HEK293T (cell line): ENCODE measurements at regions not wholly inside any gene's neighbourhood (a gene's known extent, or its start where the extent isn't known, plus 50 kb on each side); places are given as distances from the start of the nearest gene placed in this dataset.
"Not testable (repeated sequence)": the region's sequence is repeated elsewhere in the genome, so short reads cannot be mapped to it uniquely, and the experiment has no call there.

Source experiments
- CTCF ChIA-PET: fragments of 350-600 bp; formaldehyde crosslinking; extraction: SDS; loops from one replicate; lab custom pipeline; 2021; ENCODE audit warnings: antibody characterized with exemption, inconsistent platforms; lab: Yijun Ruan, JAX
- POLR2A ChIA-PET: fragments of 350-600 bp; formaldehyde crosslinking; extraction: SDS; loops from one replicate; lab custom pipeline; 2020; ENCODE audit warnings: antibody characterized with exemption, inconsistent platforms; lab: Yijun Ruan, JAX
- DNase-seq: peaks from one replicate; pipeline ENCODE4 v3.0.0; 2012; ENCODE audit warnings: mixed read lengths; ENCODE audit errors: extremely low spot score

- DNase-seq, CTCF ChIA-PET, POLR2A ChIA-PET: not testable (repeated sequence)
Observed at GRCh38 chr11:3519841-3520240, 122.0 kb downstream of the ART5 start.

GRCh38 chr11:3516934-3517567 is 124.7 kb downstream of the ART5 start:
- CTCF ChIA-PET: not testable (repeated sequence)

GRCh38 chr11:3516345-3516933 is 125.4 kb downstream of the ART5 start:
- POLR2A ChIA-PET, CTCF ChIA-PET, DNase-seq: not testable (repeated sequence)

More at GRCh38 chr11:3516934-3517567, 124.7 kb downstream of the ART5 start:
- DNase-seq, POLR2A ChIA-PET: not testable (repeated sequence)

- CTCF ChIA-PET, POLR2A ChIA-PET, DNase-seq: not testable (repeated sequence)
Observed at GRCh38 chr11:3514635-3515424, 127.0 kb downstream of the ART5 start.

- CTCF ChIA-PET, DNase-seq, POLR2A ChIA-PET: not testable (repeated sequence)
Observed at GRCh38 chr11:3513311-3513710, 128.5 kb downstream of the ART5 start.

- CTCF ChIA-PET, POLR2A ChIA-PET, DNase-seq: not testable (repeated sequence)
Observed at GRCh38 chr11:3512751-3513150, 129.0 kb downstream of the ART5 start.

- CTCF ChIA-PET, POLR2A ChIA-PET, DNase-seq: not testable (repeated sequence)
Observed at GRCh38 chr11:3512133-3512703, 129.6 kb downstream of the ART5 start.

GRCh38 chr11:3511416-3512132 is 130.2 kb downstream of the ART5 start:
- DNase-seq, POLR2A ChIA-PET, CTCF ChIA-PET: not testable (repeated sequence)

- DNase-seq, POLR2A ChIA-PET, CTCF ChIA-PET: not testable (repeated sequence)
Observed at GRCh38 chr11:3509563-3509962, 130.6 kb upstream of the ZNF195 start.

GRCh38 chr11:3499198-3499597 is 120.3 kb upstream of the ZNF195 start:
- CTCF ChIA-PET, POLR2A ChIA-PET, DNase-seq: not testable (repeated sequence)

- POLR2A ChIA-PET, DNase-seq, CTCF ChIA-PET: not testable (repeated sequence)
Observed at GRCh38 chr11:3498356-3498755, 119.4 kb upstream of the ZNF195 start.

GRCh38 chr11:3493152-3493551 is 114.2 kb upstream of the ZNF195 start:
- POLR2A ChIA-PET, CTCF ChIA-PET, DNase-seq: not testable (repeated sequence)

GRCh38 chr11:3488003-3488402 is 109.1 kb upstream of the ZNF195 start:
- POLR2A ChIA-PET, CTCF ChIA-PET, DNase-seq: not testable (repeated sequence)

GRCh38 chr11:3485737-3486136 is 106.8 kb upstream of the ZNF195 start:
- POLR2A ChIA-PET, CTCF ChIA-PET, DNase-seq: not testable (repeated sequence)

- DNase-seq, CTCF ChIA-PET, POLR2A ChIA-PET: not testable (repeated sequence)
Observed at GRCh38 chr11:3476937-3477885, 98.3 kb upstream of the ZNF195 start.

- CTCF ChIA-PET, POLR2A ChIA-PET, DNase-seq: not testable (repeated sequence)
Observed at GRCh38 chr11:3476084-3476936, 97.4 kb upstream of the ZNF195 start.
